ENCODE measurements at regions not wholly inside any gene's neighbourhood (a gene's known extent, or its start where the extent isn't known, plus 50 kb on each side); places are given as distances from the start of the nearest gene placed in this dataset.

DNA sequence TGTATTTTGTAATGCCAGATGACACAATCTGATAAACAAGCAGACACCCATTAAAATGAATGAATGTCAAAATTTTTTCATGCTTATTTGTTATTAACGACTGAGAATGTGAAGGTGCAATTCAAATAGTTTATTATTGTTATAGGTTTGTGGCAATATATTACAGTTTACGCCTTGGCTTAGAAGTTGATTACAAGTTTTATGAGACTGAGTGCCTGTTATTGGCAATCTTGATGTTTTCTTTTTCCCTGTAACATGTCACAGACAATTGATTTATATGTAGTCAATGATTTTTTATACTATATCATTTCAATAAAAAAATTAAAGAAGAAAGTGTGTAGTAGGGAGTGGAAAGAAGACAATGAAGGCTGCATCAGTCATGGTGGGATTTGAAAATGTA is 144.1 kb upstream of the EEF1E1 start:
- TF ChIP-seq, protein P1, sequence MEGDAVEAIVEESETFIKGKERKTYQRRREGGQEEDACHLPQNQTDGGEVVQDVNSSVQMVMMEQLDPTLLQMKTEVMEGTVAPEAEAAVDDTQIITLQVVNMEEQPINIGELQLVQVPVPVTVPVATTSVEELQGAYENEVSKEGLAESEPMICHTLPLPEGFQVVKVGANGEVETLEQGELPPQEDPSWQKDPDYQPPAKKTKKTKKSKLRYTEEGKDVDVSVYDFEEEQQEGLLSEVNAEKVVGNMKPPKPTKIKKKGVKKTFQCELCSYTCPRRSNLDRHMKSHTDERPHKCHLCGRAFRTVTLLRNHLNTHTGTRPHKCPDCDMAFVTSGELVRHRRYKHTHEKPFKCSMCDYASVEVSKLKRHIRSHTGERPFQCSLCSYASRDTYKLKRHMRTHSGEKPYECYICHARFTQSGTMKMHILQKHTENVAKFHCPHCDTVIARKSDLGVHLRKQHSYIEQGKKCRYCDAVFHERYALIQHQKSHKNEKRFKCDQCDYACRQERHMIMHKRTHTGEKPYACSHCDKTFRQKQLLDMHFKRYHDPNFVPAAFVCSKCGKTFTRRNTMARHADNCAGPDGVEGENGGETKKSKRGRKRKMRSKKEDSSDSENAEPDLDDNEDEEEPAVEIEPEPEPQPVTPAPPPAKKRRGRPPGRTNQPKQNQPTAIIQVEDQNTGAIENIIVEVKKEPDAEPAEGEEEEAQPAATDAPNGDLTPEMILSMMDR (IDR thresholded peaks at IDR 0.05; ENCODE audit: low read depth, low read length, poor library complexity, severe bottlenecking): no peak
- TF ChIP-seq EZH2phosphoT487 (IDR thresholded peaks at IDR 0.05; ENCODE audit: borderline replicate concordance, low read length): no peak

All from DOHH2 (cell line).